ENCODE measurements at regions not wholly inside any gene's neighbourhood (a gene's known extent, or its start where the extent isn't known, plus 50 kb on each side); places are given as distances from the start of the nearest gene placed in this dataset.

DNA sequence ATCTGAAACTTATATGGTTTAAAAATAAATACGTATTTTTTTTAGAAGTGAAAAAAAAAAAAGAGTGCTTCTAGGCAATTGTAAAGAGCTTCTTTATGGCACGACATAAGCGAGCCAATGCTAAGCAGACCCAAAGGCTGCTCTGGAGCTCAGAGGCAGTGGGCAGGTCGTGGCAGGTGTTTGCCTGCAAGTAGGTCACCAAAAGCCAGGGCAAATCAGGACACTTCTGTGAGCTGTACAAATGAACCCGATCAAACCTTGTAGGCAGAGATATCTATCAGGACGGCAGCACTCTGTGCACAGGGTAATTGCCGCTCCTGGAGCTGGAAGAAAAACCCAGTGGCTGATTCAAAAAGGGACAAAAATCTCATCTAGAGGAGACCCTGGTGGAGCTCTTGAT is 75.9 kb downstream of the IRX2 start:
- ChIA-PET POLR2A (no interaction called here), RAD21 (ENCODE audit: low non-redundant PET in 1 of 2, low total read pairs in 2 of 2, uncharacterized antibody in 2 of 2, unreplicated experiment in 2 of 2) (no interaction called here), CTCF (no interaction called here)
- H3K4me2 ChIP-seq (ENCODE audit: low read length): no peak overlapping the region
- ATAC-seq (no peak), DNase-seq (ENCODE audit: low read depth, low spot score) (no peak)
- BruUV-seq (replicated peaks): no TSS peak
- H2AFZ ChIP-seq (ENCODE audit: low read depth, low read length, poor library complexity, severe bottlenecking): no peak overlapping the region
- intact Hi-C loops (cut with micrococcal nuclease): no loop called here
- H3K9me3 ChIP-seq (ENCODE audit: control insufficient read depth in 1 of 2, insufficient read depth in 1 of 2, low read depth in 1 of 2, low read length in 2 of 2): peaks cover 21 to 41% of the 10 kb centered on the region in 2 experiments; a peak in 2 of 4 replicates
- no peak overlapping the region for H3K27ac ChIP-seq (ENCODE audit: low read depth, low read length)
- H3K4me3 ChIP-seq (replicated peaks in 1 of 2; ENCODE audit: low read depth in 1 of 2, low read length in 2 of 2): no peak overlapping the region
- H3K36me3 ChIP-seq (ENCODE audit: control insufficient read depth in 1 of 2, insufficient read depth in 2 of 2, low read length in 2 of 2): no peaks in the 10 kb centered on the region
- H4K20me1 ChIP-seq (ENCODE audit: insufficient read depth): no peaks in the 10 kb centered on the region
- no peak for TF ChIP-seq RAD21 (IDR thresholded peaks at IDR 0.05; ENCODE audit: low read depth)
- no peak for TF ChIP-seq ZFX (IDR thresholded peaks at IDR 0.05)
- TF ChIP-seq, protein P1, sequence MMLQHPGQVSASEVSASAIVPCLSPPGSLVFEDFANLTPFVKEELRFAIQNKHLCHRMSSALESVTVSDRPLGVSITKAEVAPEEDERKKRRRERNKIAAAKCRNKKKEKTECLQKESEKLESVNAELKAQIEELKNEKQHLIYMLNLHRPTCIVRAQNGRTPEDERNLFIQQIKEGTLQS (IDR thresholded peaks at IDR 0.05): no peak
- TF ChIP-seq, protein P2, sequence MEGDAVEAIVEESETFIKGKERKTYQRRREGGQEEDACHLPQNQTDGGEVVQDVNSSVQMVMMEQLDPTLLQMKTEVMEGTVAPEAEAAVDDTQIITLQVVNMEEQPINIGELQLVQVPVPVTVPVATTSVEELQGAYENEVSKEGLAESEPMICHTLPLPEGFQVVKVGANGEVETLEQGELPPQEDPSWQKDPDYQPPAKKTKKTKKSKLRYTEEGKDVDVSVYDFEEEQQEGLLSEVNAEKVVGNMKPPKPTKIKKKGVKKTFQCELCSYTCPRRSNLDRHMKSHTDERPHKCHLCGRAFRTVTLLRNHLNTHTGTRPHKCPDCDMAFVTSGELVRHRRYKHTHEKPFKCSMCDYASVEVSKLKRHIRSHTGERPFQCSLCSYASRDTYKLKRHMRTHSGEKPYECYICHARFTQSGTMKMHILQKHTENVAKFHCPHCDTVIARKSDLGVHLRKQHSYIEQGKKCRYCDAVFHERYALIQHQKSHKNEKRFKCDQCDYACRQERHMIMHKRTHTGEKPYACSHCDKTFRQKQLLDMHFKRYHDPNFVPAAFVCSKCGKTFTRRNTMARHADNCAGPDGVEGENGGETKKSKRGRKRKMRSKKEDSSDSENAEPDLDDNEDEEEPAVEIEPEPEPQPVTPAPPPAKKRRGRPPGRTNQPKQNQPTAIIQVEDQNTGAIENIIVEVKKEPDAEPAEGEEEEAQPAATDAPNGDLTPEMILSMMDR (IDR thresholded peaks at IDR 0.05 in 2 of 3, conservative IDR thresholded peaks at IDR 0.05 in 1 of 3; ENCODE audit: borderline replicate concordance in 1 of 3, insufficient read depth in 1 of 3, low read depth in 2 of 3, low read length in 2 of 3): no peak
- no peak for TF ChIP-seq ELF1 (IDR thresholded peaks at IDR 0.05; ENCODE audit: borderline replicate concordance, low read depth)
- H3K79me2 ChIP-seq (ENCODE audit: insufficient read depth, low read length): no peaks in the 10 kb centered on the region
- H3K4me1 ChIP-seq (ENCODE audit: control insufficient read depth in 1 of 2, insufficient read depth in 2 of 2, low read length in 2 of 2): no peaks in the 10 kb centered on the region
- no peaks in the 10 kb centered on the region for H3K9me2 ChIP-seq (ENCODE audit: insufficient read depth)
- no peak overlapping the region for H3K9ac ChIP-seq (ENCODE audit: low read length)
- H3K27me3 ChIP-seq (ENCODE audit: insufficient read depth, low read length): no peaks in the 10 kb centered on the region

DNA sequence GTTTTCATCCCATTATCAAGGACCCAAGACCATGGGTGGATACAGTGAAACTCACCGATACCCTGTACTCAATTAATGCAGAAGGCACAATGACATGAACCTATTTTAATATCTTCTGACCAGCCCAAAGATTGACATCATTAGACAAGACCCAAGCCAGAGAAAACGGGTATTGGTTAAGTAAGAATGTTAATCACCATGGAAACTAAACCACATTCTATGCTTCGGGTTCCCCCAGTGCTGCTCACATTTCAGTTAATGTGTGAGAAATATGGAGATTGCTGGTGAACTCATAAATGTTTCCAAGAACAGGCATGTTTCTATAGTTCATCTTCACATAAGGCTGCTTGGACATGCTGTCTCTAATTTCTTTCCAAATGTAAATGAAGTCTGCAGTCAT is 77.0 kb downstream of the IRX2 start:
- BruUV-seq (replicated peaks): no TSS peak
- no peaks in the 10 kb centered on the region for H3K36me3 ChIP-seq (ENCODE audit: control insufficient read depth in 1 of 2, insufficient read depth in 2 of 2, low read length in 2 of 2)
- no peak overlapping the region for H3K4me2 ChIP-seq (ENCODE audit: low read length)
- TF ChIP-seq EGR1 (IDR thresholded peaks at IDR 0.05; ENCODE audit: low read depth) (no peak), SP1 (IDR thresholded peaks at IDR 0.05; ENCODE audit: low read depth) (no peak), SIN3A (IDR thresholded peaks at IDR 0.05; ENCODE audit: low read depth) (no peak), SRF (IDR thresholded peaks at IDR 0.05; ENCODE audit: low read depth) (no peak), ZNF274 (IDR thresholded peaks at IDR 0.05; ENCODE audit: low read depth, low read length) (no peak), POLR2AphosphoS5 (IDR thresholded peaks at IDR 0.05; ENCODE audit: low read depth, low read length) (no peak), EZH2 (IDR thresholded peaks at IDR 0.05) (no peak), JUND (IDR thresholded peaks at IDR 0.05) (no peak)
- no peak overlapping the region for H2AFZ ChIP-seq (ENCODE audit: low read depth, low read length, poor library complexity, severe bottlenecking)
- ATAC-seq (no peak), DNase-seq (ENCODE audit: low read depth, low spot score) (no peak)
- RAD21 ChIA-PET (ENCODE audit: low non-redundant PET in 1 of 2, low total read pairs in 2 of 2, uncharacterized antibody in 2 of 2, unreplicated experiment in 2 of 2): no interaction called here
- peaks cover 17 to 34% of the 10 kb centered on the region in 2 experiments; a peak in 2 of 4 replicates for H3K9me3 ChIP-seq (ENCODE audit: control insufficient read depth in 1 of 2, insufficient read depth in 1 of 2, low read depth in 1 of 2, low read length in 2 of 2)
- POLR2A ChIA-PET: no interaction called here
- no peaks in the 10 kb centered on the region for H3K79me2 ChIP-seq (ENCODE audit: insufficient read depth, low read length)
- no peaks in the 10 kb centered on the region for H4K20me1 ChIP-seq (ENCODE audit: insufficient read depth)
- no peaks in the 10 kb centered on the region for H3K4me1 ChIP-seq (ENCODE audit: control insufficient read depth in 1 of 2, insufficient read depth in 2 of 2, low read length in 2 of 2)
- H3K4me3 ChIP-seq (replicated peaks in 1 of 2; ENCODE audit: low read depth in 1 of 2, low read length in 2 of 2): no peak overlapping the region
- no peaks in the 10 kb centered on the region for H3K27me3 ChIP-seq (ENCODE audit: insufficient read depth, low read length)
- CTCF ChIA-PET: no interaction called here
- H3K27ac ChIP-seq (ENCODE audit: low read depth, low read length): no peak overlapping the region
- no peaks in the 10 kb centered on the region for H3K9me2 ChIP-seq (ENCODE audit: insufficient read depth)
- intact Hi-C loops (cut with micrococcal nuclease): no loop called here
- no peak overlapping the region for H3K9ac ChIP-seq (ENCODE audit: low read length)

Data from HCT116 (cell line).